ENCODE measurements at regions not wholly inside any gene's neighbourhood (a gene's known extent, or its start where the extent isn't known, plus 50 kb on each side); places are given as distances from the start of the nearest gene placed in this dataset.
"Not testable (repeated sequence)": the region's sequence is repeated elsewhere in the genome, so short reads cannot be mapped to it uniquely, and the experiment has no call there.

- no TSS peak for BruUV-seq (replicated peaks)
- CTCF ChIA-PET, result no interaction called here
- H3K27ac ChIP-seq (ENCODE audit: low read depth, low read length, poor library complexity, severe bottlenecking), result no peak overlapping the region
- no peak for TF ChIP-seq CTCF (conservative IDR thresholded peaks at IDR 0.05; ENCODE audit: low read depth, low read length)
- TF ChIP-seq EZH2 (IDR thresholded peaks at IDR 0.05; ENCODE audit: borderline replicate concordance, low read depth, low read length, poor library complexity, severe bottlenecking), result no peak
- DNase-seq (ENCODE audit: low spot score), result no peak
- no peaks in the 10 kb centered on the region for H3K27me3 ChIP-seq (replicated peaks; ENCODE audit: insufficient read depth, low read depth, low read length, poor library complexity)
- intact Hi-C loops (cut with micrococcal nuclease; ENCODE audit: unreplicated experiment), result no loop called here
- no peak overlapping the region for H3K4me3 ChIP-seq (ENCODE audit: low read depth, low read length, poor library complexity, severe bottlenecking)
- POLR2A ChIA-PET (ENCODE audit: low non-redundant PET), result no interaction called here
- no peaks in the 10 kb centered on the region for H3K4me1 ChIP-seq (ENCODE audit: insufficient read depth, low read length, poor library complexity, severe bottlenecking)
- H3K9me3 ChIP-seq (ENCODE audit: low read depth, low read length, poor library complexity, severe bottlenecking), result no peaks in the 10 kb centered on the region
- H3K36me3 ChIP-seq (ENCODE audit: insufficient read depth, low read length, poor library complexity, severe bottlenecking), result no peaks in the 10 kb centered on the region
Measured at GRCh38 chr7:67662804-67663203, 666.2 kb downstream of the TYW1 start.

- Histone ChIP-seq H3K36me3 (ENCODE audit: insufficient read depth, low read length, poor library complexity, severe bottlenecking) (no peaks in the 10 kb centered on the region), H3K27me3 (replicated peaks; ENCODE audit: insufficient read depth, low read depth, low read length, poor library complexity) (no peaks in the 10 kb centered on the region), H3K4me3 (ENCODE audit: low read depth, low read length, poor library complexity, severe bottlenecking) (no peak overlapping the region), H3K9me3 (ENCODE audit: low read depth, low read length, poor library complexity, severe bottlenecking) (no peaks in the 10 kb centered on the region), H3K27ac (ENCODE audit: low read depth, low read length, poor library complexity, severe bottlenecking) (no peak overlapping the region), H3K4me1 (ENCODE audit: insufficient read depth, low read length, poor library complexity, severe bottlenecking) (no peaks in the 10 kb centered on the region)
- intact Hi-C loops (cut with micrococcal nuclease; ENCODE audit: unreplicated experiment), result no loop called here
- BruUV-seq (replicated peaks), result no TSS peak
- TF ChIP-seq CTCF (conservative IDR thresholded peaks at IDR 0.05; ENCODE audit: low read depth, low read length), result no peak
- TF ChIP-seq EZH2 (IDR thresholded peaks at IDR 0.05; ENCODE audit: borderline replicate concordance, low read depth, low read length, poor library complexity, severe bottlenecking), result no peak
- CTCF ChIA-PET, result no interaction called here
- DNase-seq (ENCODE audit: low spot score), result no peak
- POLR2A ChIA-PET (ENCODE audit: low non-redundant PET), result no interaction called here
Measured at GRCh38 chr7:67663644-67664043, 667.0 kb downstream of the TYW1 start.

- H3K36me3 ChIP-seq (ENCODE audit: insufficient read depth, low read length, poor library complexity, severe bottlenecking); H3K4me1 ChIP-seq (ENCODE audit: insufficient read depth, low read length, poor library complexity, severe bottlenecking); BruUV-seq (replicated peaks); POLR2A ChIA-PET (ENCODE audit: low non-redundant PET); CTCF ChIA-PET; H3K27ac ChIP-seq (ENCODE audit: low read depth, low read length, poor library complexity, severe bottlenecking); intact Hi-C loops (cut with micrococcal nuclease; ENCODE audit: unreplicated experiment); H3K4me3 ChIP-seq (ENCODE audit: low read depth, low read length, poor library complexity, severe bottlenecking); DNase-seq (ENCODE audit: low spot score); H3K27me3 ChIP-seq (replicated peaks; ENCODE audit: insufficient read depth, low read depth, low read length, poor library complexity): not testable (repeated sequence)
- peaks cover 11% of the 10 kb centered on the region for H3K9me3 ChIP-seq (ENCODE audit: low read depth, low read length, poor library complexity, severe bottlenecking)
Measured at GRCh38 chr7:67666359-67666758, 669.7 kb downstream of the TYW1 start.

DNA sequence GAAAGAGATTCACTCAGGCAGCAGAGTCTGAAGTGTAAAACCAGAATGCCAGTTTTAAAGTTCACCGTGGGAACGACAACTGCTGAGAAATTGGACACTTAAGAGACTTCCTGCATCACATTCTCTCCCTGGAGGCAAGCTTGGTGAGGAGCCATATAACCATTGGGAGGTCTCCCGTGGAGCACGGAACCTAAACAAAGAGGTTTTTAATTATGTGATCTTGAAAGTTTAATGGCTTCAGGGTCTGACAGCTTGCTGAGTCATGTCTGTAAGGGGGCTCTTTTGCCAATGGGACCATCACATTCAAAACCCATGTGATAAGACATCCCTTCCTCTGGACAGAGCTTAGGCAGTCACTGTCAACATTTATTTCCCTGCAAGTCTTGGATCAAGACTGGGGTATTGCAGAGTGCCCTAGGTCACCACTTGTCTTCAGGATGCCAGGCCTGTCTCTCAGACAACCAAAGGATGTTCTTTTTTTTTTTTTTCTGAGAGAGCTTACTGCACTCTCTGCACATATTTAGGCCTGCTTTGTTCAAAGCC is 674.4 kb downstream of the TYW1 start:
- TF ChIP-seq EZH2 (IDR thresholded peaks at IDR 0.05; ENCODE audit: borderline replicate concordance, low read depth, low read length, poor library complexity, severe bottlenecking) (no peak), CTCF (conservative IDR thresholded peaks at IDR 0.05; ENCODE audit: low read depth, low read length) (no peak)
- no peak overlapping the region for H3K4me3 ChIP-seq (ENCODE audit: low read depth, low read length, poor library complexity, severe bottlenecking)
- intact Hi-C loops (cut with micrococcal nuclease; ENCODE audit: unreplicated experiment), result no loop called here
- no peaks in the 10 kb centered on the region for H3K36me3 ChIP-seq (ENCODE audit: insufficient read depth, low read length, poor library complexity, severe bottlenecking)
- H3K27me3 ChIP-seq (replicated peaks; ENCODE audit: insufficient read depth, low read depth, low read length, poor library complexity), result no peaks in the 10 kb centered on the region
- no peaks in the 10 kb centered on the region for H3K4me1 ChIP-seq (ENCODE audit: insufficient read depth, low read length, poor library complexity, severe bottlenecking)
- no TSS peak for BruUV-seq (replicated peaks)
- no peak overlapping the region for H3K27ac ChIP-seq (ENCODE audit: low read depth, low read length, poor library complexity, severe bottlenecking)
- peaks cover 23% of the 10 kb centered on the region for H3K9me3 ChIP-seq (ENCODE audit: low read depth, low read length, poor library complexity, severe bottlenecking)
- ChIA-PET CTCF (interaction anchor here (0.7 kb wide), 1 partner anchor 587 kb away, joined by 3 read pairs; no protein-coding TSS in a partner anchor), POLR2A (ENCODE audit: low non-redundant PET) (no interaction called here)
- peak; percentile 79 for DNase-seq (ENCODE audit: low spot score)

All from A673 (cell line).